SK-N-SH treated with all-trans-retinoic acid at 6 μM for 48 hours (cell line): ENCODE measurements at regions not wholly inside any gene's neighbourhood (a gene's known extent, or its start where the extent isn't known, plus 50 kb on each side); places are given as distances from the start of the nearest gene placed in this dataset.
"Not testable (repeated sequence)": the region's sequence is repeated elsewhere in the genome, so short reads cannot be mapped to it uniquely, and the experiment has no call there.

ENCODE experiments used
- ZFP3 ChIP-seq: fragments of 250-450 bp; sonication (Bioruptor Pico); IDR thresholded peaks from 2 replicates; pipeline ENCODE4 v1.5.0; 2020; ENCODE audit warnings: mild to moderate bottlenecking, moderate library complexity
- ZFP30 ChIP-seq: fragments of 450-650 bp; formaldehyde crosslinking; IDR thresholded peaks from 2 replicates; pipeline ENCODE4 v1.5.0; 2022; ENCODE audit warnings: mild to moderate bottlenecking, moderate library complexity
- ZNF70 ChIP-seq: fragments of 450-650 bp; formaldehyde crosslinking; IDR thresholded peaks from 2 replicates; pipeline ENCODE4 v1.5.0; 2020; ENCODE audit warnings: mild to moderate bottlenecking, moderate library complexity

DNA sequence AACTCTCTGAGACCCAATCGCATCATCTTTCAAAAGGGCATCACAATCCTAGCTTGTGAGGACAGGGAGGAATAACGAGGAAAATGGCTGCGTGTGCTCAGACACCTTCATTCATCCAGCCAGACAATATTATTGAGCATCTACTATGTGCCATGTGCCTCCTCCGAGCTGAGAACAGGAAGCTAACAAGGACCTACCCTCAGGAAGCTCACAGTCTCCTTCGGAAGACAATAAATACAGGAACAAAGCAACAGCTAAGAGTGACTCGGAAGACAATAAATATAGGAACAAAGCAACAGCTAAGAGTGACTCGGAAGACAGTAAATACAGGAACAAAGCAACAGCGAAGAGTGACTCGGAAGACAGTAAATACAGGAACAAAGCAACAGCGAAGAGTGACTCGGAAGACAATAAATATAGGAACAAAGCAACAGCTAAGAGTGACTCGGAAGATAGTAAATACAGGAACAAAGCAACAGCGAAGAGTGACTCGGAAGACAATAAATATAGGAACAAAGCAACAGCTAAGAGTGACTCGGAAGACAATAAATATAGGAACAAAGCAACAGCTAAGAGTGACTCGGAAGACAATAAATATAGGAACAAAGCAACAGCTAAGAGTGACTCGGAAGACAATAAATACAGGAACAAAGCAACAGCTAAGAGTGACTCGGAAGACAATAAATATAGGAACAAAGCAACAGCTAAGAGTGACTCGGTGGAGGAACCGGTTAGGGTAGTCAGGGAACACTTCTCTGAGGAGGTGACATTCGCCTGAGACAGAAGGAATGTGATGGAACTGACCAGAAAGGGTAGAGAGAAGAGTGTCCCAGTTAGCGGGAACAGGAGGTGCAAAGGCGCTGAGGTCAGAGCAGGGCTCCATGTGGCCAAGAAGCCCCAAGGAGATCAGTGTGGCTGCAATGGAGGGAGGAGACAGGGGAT, 55.6 kb upstream of the SIRPA start:
- TF ChIP-seq ZNF70 (CRISPR knock-in tag); ZFP3; ZFP30 (CRISPR knock-in tag): not testable (repeated sequence)
